Ishikawa (cell line): ENCODE measurements at regions not wholly inside any gene's neighbourhood (a gene's known extent, or its start where the extent isn't known, plus 50 kb on each side); places are given as distances from the start of the nearest gene placed in this dataset.

ENCODE experiments used
- CREB1 ChIP-seq: IDR thresholded peaks from 2 replicates; pipeline ENCODE4 v1.6.1; 2012; ENCODE audit warnings: low read depth
- EP300 ChIP-seq: IDR thresholded peaks from 2 replicates; pipeline ENCODE4 v1.6.1; 2012; ENCODE audit warnings: borderline replicate concordance
- MAX ChIP-seq: IDR thresholded peaks from 2 replicates; pipeline ENCODE4 v1.6.1; 2012
- TCF12 ChIP-seq: IDR thresholded peaks from 2 replicates; pipeline ENCODE4 v1.6.1; 2012; ENCODE audit warnings: low read depth
- USF1 ChIP-seq: IDR thresholded peaks from 2 replicates; pipeline ENCODE4 v1.6.1; 2012

- TF ChIP-seq EP300 (no peak), USF1 (no peak), TCF12 (no peak), CREB1 (no peak), MAX (no peak)
These were observed 206.3 kb downstream of the ARL6IP6 start for GRCh38 chr2:152924722-152925121.
